Suppressor macrophage (primary cell): ENCODE measurements at regions not wholly inside any gene's neighbourhood (a gene's known extent, or its start where the extent isn't known, plus 50 kb on each side); places are given as distances from the start of the nearest gene placed in this dataset.

Experiments used
- DNase-seq, 4 experiments: peaks; one replicate each; pipeline ENCODE4 v3.0.0-alpha.2; 2020 to 2022

DNA sequence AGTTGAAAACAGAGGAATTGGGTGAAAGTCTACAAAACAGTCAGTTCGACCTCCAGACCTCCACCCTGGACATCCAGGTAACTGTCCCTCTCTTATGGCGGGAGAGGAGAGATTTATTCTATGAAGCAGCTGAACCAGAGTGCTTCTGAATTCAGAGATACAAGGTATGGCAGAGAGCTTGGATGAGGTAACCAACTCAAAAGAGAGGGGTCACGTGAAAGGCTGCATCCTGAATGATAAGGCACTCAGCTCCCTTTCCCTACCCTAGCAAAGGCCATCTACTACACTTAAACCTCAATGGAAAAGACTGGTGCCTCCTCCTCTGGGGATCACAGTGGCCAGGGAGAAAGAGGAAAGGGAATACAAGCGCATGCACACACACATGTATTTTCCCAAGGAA is 88.4 kb upstream of the KCNA3 start:
- DNase-seq, result no peak

DNA sequence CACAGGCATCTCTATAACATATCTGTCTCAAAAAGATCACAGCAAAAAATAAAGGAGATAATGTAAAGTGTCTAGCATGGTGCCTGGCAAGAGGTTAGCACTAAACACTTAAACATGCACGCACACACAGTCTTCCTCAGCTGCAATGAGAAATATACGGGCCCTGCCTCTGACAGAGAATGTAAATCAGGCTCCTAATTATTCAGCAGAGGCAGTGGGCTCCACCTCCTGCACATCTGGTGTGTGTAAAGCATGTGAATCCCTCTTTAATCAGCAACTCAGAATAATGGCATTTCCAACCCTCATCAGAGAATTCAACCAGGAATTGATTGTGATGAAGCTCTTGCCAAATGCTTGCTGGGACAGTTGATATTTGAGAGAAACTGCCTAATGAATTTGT is 85.6 kb upstream of the KCNA3 start:
- DNase-seq, result no peak

DNA sequence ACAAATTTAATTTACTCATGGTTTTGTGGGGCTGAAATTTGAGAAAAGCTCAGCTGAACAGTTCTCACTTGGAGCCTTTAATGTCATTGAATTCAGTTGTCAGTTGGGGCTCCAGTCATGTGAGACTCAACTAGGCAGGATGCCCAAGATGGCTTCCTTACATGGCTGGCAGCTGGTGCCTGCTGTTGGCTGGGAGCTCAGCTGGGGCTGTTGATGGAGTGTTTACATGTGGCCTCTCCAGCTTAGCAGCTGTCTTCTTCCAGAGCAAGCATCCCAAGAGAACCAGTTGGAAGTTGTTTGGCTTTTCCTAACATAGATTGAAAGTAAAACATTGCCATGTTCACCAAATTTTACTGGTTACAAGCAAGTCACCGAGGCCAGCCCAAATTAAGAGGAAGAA is 81.8 kb upstream of the KCNA3 start:
- DNase-seq, result no peak

DNA sequence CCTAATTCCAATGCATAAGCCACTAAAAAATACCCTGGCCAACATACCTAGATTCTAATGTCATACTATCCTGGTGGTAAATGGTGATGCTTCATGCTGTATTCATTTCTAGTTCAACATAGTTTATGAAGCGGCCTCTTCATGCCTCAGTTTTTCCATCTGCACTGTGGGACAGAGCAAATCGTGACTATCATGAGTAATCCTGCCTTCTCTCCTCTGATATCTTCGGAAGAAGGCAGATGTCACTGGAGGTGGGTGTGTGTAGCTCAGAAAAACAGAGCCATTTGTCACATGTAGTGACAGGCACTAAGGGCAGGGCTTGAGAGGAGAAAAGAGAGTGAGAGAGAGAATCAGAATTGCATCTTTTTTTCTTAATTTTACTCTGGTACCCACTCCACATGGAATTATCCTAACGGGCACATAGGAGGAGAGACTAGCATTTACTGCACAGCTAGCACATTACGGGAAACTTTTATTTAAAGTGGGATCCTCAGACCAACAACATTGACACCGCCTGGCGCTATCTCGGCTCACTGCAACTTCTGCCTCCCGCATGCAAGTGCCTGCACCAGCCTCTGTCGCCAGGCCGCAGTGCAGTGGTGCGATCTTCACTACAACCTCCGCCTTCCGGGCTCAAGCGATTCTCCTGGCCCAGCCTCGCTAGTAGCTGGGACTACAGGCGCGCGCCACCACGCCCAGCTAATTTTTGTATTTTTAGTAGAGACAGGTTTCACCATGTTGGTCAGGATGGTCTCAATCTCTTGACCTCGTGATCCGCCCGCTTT is 78.4 kb upstream of the KCNA3 start:
- DNase-seq, result no peak

DNA sequence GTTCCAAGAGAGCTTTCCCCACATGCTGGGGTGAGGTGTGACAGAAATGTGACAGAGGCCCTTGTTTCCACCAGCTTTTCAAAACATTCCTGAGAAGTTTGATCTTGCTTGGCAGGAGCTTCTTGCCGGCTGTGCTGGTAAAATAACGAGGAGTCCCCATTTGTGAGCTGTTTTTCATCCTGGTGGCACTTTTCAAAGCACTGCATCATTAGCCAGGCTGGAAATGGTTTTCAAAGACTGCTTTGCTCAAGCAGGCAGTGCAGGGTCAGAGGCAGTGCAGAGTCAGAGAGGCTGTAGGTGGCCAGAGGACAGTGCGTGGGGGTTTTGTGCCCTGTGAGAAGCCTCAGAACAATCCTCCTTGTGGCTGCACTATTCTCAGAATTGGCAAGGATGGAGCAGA is 75.8 kb upstream of the KCNA3 start:
- no peak for DNase-seq

DNA sequence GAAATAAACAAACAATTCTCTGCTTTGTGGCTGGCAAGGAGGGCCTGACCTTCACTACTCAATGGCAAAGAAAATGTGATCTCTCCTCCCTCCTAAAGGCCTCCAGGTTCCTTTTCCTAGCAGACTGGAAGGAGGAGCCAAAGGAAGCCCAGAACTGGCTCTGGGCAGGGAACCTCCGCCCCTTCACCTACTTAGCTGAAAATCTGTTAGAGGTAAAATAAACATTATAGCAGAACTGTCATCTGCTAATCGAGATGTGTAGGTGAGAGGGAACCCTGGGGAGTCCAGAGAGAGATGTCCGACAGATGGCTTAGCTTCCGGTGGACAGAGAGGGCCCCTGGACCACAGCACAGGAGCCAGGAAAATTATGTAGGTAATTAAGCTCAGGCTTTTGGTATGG is 75.2 kb upstream of the KCNA3 start:
- DNase-seq, result no peak

DNA sequence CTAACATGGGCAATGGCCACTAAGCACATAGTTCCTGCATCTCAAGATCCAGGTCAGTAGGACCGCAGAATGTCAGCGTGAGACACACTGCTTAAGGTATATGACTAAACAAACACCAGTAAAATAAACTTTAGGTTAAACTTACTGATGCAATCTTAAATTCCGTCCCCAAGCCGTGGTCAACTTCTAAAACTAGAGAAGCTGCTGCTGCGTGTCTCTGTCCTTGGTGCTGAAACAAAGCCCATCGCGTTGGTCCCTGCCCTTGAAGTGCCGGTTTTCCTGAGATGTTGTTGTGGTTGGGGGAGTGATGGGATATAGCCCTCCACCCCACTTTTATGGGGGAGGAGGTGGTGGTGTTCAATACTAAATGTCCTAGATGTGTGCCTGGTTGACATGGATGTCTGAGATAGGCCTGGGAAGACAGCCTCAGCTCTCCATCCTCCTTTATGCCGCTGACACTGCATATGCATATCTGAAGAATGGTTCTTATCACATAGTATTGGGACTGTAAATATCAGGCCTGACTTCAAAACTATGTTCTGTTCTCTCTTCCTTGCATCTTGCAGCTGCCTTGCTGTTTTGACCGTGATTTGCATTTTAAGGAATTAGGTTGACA is 72.0 kb upstream of the KCNA3 start:
- DNase-seq, result peak; percentile 59 to 83 (median 72)

DNA sequence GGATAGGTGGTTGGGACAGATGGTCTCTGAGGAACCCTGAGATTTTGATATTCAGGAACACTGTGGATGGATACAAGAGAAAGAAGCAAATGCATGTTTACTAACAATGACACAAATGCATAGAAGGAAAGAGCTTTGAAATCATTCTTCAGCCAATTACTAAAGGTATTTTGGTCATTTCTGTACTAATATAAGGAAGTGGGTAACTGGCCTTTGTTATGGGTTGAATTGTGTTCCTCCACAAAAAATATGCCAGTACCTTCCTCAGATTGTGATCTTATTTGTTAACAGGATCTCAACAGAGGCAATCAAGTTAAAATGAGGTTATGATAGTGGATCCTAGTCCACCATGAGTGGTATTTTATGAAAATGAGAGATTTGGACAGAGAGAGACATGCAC is 68.7 kb upstream of the KCNA3 start:
- DNase-seq, result no peak

DNA sequence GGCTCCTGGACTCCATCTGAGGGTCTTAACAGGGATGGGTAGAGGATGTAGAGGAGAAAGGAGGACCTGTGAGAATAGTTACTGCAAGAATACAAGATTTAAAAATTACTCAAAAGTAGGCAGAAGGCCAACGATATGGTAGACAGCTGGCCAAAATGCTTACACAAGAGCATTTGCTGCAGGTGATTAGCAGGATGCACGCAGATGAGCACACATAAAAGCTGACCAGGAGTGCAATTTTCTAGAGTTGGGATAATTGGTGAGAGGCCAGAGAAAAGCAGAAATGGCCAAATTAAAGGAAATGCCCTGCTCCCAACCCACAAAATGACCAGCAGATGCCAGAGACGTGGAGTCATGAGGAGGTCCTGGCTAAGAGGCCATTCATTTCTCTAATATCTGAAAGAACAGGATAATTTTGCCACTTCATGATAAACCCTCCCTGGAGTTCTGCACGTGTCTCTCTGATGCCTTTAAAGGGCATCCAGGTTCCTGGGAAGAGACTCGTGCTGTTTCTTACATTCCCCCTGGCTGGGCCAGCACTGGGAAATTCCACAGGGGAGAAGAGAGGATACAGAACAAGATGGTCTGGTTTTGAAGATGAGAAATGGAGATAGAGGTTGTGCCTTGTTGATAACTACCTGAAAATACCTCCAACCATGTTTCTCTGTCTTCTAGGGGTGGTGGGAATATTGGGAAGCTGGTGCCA is 62.3 kb upstream of the KCNA3 start:
- DNase-seq, result no peak

DNA sequence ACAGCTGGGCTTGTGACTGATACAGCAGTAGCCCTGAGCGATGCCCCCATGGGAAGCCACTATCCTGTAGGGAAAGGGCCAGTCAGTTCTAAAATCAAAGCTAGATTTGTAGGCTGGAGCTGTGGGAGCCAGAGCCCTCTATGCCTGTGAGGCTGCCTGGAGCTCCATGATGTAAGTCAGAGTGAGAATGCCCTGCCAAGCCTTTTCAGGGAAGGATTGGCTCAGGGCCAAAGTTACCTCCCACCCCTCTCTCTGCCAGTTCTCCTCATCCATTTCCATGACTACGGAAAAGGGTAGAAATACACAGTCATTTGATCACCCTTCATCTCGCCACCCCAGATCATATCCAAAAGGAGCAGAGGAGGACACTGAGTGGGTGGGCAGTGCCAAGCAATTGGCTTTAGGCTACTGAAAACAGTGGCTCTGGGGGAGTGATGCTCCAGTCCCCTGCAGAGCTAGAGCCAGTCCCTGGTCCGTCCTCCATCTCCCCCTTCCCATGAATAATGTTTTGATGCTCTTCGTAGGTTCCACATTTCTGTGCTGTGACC is 59.5 kb upstream of the KCNA3 start:
- DNase-seq, result no peak

DNA sequence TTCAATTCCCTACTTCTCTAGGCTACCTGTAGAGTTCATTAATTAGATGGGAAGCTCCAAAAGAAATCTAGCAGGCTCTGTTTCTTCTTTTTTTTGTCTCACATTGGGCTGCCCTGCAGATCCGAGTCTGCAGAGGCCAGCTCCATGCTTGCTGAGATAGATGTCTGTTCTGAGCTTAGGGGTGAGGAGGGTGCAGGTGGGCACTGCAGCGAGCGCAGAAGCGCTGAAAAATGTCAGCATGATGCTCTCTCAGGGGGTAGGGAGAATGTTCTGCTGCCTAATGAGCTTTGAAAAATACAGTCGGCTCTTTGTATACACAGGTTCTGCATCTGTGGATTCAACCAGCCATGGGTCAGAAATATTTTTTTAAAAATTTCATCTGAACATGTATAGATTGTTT is 56.8 kb upstream of the KCNA3 start:
- no peak for DNase-seq

DNA sequence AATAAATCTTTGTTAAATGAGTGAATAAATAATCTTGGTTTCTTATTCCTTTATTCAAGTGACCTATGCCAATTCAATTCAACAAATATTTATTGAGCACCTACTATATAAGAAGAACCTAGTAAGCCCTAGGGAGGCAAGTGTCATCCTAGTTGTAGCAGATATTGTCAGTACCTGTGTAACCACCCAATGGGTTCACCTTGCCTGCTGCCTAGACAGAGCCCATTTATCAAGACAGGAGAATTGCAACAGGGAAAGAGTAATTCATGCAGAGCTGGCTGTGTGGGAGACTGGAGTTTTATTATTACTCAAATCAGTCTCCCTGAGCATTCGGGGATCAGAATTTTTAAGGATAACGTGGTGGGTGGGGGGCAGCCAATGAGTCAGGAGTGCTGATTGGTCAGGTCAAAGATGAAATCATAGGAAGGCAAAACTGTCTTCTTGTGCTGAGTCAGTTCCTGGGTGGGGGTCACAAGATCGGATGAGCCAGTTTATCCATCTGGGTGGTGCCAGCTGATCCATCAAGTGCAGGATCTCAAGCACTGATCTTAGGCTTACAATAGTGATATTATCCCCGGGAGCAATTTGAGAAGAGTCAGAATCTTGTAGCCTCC is 53.8 kb upstream of the KCNA3 start:
- DNase-seq, result no peak

DNA sequence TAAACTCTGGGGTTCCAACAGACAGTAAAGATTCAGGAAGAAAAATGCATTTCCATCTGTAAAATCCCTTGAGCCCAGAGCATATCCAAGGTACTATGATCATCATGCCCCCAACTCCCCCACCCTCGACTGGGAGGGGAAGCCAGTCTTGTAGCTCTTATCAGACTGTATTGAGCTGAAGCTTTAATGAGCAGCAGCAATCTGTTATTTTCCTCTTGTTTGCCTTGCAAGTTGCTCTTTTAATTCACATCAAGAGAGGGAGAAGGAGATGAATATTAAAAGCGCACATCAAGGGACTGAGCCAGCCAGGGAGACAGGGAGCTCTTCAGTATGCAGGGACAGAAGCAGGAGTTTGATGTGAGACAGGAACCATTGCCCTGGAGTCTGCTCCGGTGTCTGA is 52.5 kb upstream of the KCNA3 start:
- no peak for DNase-seq

DNA sequence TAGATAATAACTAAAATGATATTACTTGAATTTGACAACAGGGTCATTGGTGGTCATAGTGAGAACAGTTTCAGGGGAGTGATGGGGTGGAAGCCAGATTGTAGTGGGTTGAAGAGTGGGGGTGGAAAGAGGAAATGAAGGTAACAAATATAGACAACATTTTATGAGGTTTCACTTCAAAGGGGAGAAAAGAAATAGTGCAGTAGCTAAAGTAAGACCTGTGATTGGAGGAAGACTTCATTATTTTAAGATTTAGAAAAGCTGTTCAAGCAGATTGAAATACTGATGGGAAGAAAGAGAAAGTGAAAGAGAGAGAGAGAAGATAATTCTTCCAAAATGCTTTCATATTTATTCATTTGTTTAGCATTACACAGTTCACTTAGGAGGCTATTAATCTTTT is 52.0 kb upstream of the KCNA3 start:
- no peak for DNase-seq
